ENCODE measurements at regions not wholly inside any gene's neighbourhood (a gene's known extent, or its start where the extent isn't known, plus 50 kb on each side); places are given as distances from the start of the nearest gene placed in this dataset.

GRCh38 chr3:41148478-41148877, 50.8 kb upstream of the CTNNB1 start:
- no peak overlapping the region for H3K4me3 ChIP-seq (IDR thresholded peaks at IDR 0.05; ENCODE audit: insufficient read depth, low read depth, low read length)
- H3K27me3 ChIP-seq (ENCODE audit: insufficient read depth, low read depth), result no peaks in the 10 kb centered on the region
- H3K4me2 ChIP-seq, result no peak overlapping the region
- no peak for TF ChIP-seq CTCF (conservative IDR thresholded peaks at IDR 0.05; ENCODE audit: low read depth, low read length)
- no peaks in the 10 kb centered on the region for H3K36me3 ChIP-seq (ENCODE audit: insufficient read depth)
- no peak overlapping the region for H3K27ac ChIP-seq
- no peaks in the 10 kb centered on the region for H4K20me1 ChIP-seq (ENCODE audit: insufficient read depth)
- no peak overlapping the region for H3K9ac ChIP-seq
- no peak overlapping the region for H2AFZ ChIP-seq (ENCODE audit: low read depth)
- H3K79me2 ChIP-seq (ENCODE audit: insufficient read depth, low read depth), result no peaks in the 10 kb centered on the region
- H3K4me1 ChIP-seq (ENCODE audit: low read depth, poor library complexity, severe bottlenecking), result no peaks in the 10 kb centered on the region

GRCh38 chr3:41148901-41149300, 50.4 kb upstream of the CTNNB1 start:
- Histone ChIP-seq H4K20me1 (ENCODE audit: insufficient read depth) (no peaks in the 10 kb centered on the region), H3K27me3 (ENCODE audit: insufficient read depth, low read depth) (no peaks in the 10 kb centered on the region), H3K79me2 (ENCODE audit: insufficient read depth, low read depth) (no peaks in the 10 kb centered on the region), H3K4me3 (IDR thresholded peaks at IDR 0.05; ENCODE audit: insufficient read depth, low read depth, low read length) (no peak overlapping the region), H3K27ac (no peak overlapping the region), H3K36me3 (ENCODE audit: insufficient read depth) (no peaks in the 10 kb centered on the region), H3K9ac (no peak overlapping the region), H3K4me2 (no peak overlapping the region), H2AFZ (ENCODE audit: low read depth) (no peak overlapping the region), H3K4me1 (ENCODE audit: low read depth, poor library complexity, severe bottlenecking) (no peaks in the 10 kb centered on the region)
- no peak for TF ChIP-seq CTCF (conservative IDR thresholded peaks at IDR 0.05; ENCODE audit: low read depth, low read length)

Measured in KMS-11 (cell line).